ENCODE measurements at regions not wholly inside any gene's neighbourhood (a gene's known extent, or its start where the extent isn't known, plus 50 kb on each side); places are given as distances from the start of the nearest gene placed in this dataset.

- Mint-ChIP-seq H3K27me3 (peaks cover 0 to 1% of the 10 kb centered on the region in 2 donors), H3K4me1 (no peaks in the 10 kb centered on the region), H3K4me3 (no peak overlapping the region), H3K36me3 (no peaks in the 10 kb centered on the region), H3K9me3 (no peaks in the 10 kb centered on the region), H3K27ac (no peak overlapping the region)
- no peak for ATAC-seq (replicated peaks in 1 of 4)
- Histone ChIP-seq H3K4me3 (ENCODE audit: control insufficient read depth in 1 of 2, extremely low read depth in 1 of 2, low read length in 1 of 2) (no peak overlapping the region), H3K9me3 (no peaks in the 10 kb centered on the region), H3K27me3 (replicated peaks in 1 of 2; ENCODE audit: control insufficient read depth in 2 of 2, extremely low read depth in 1 of 2, insufficient read depth in 2 of 2, low read length in 1 of 2) (no peaks in the 10 kb centered on the region), H3K4me1 (ENCODE audit: control insufficient read depth in 1 of 2, extremely low read depth in 1 of 2, insufficient read depth in 2 of 2, low read length in 2 of 2) (no peaks in the 10 kb centered on the region), H3K27ac (ENCODE audit: low read length) (no peak overlapping the region), H3K36me3 (ENCODE audit: control insufficient read depth in 2 of 2, extremely low read depth in 1 of 2, insufficient read depth in 1 of 2, low read length in 1 of 2) (no peaks in the 10 kb centered on the region)
- CTCF ChIA-PET: no interaction called here
- DNase-seq: no peak
- WGBS (ENCODE audit: insufficient coverage): 100% methylated on average over 2 of the region's 5 CpGs
- POLR2A ChIA-PET: no interaction called here
Observed at GRCh38 chr21:35458405-35458804, 409.3 kb upstream of the RUNX1 start.

- no peaks in the 10 kb centered on the region for H3K9me3 ChIP-seq
- Mint-ChIP-seq H3K4me3 (no peak overlapping the region), H3K27ac (no peak overlapping the region), H3K4me1 (no peaks in the 10 kb centered on the region), H3K36me3 (no peaks in the 10 kb centered on the region), H3K27me3 (peaks cover 0 to 3% of the 10 kb centered on the region in 2 donors), H3K9me3 (peaks cover 0 to under 1% (median under 1%) of the 10 kb centered on the region in 3 donors)
- 24% methylated on average over 2 of the region's 8 CpGs for WGBS (ENCODE audit: insufficient coverage)
- no peak overlapping the region for H3K27ac ChIP-seq (ENCODE audit: low read length)
- H3K4me3 ChIP-seq (ENCODE audit: control insufficient read depth in 1 of 2, extremely low read depth in 1 of 2, low read length in 1 of 2): no peak overlapping the region
- no peaks in the 10 kb centered on the region for H3K36me3 ChIP-seq (ENCODE audit: control insufficient read depth in 2 of 2, extremely low read depth in 1 of 2, insufficient read depth in 1 of 2, low read length in 1 of 2)
- POLR2A ChIA-PET: no interaction called here
- no peak for DNase-seq
- CTCF ChIA-PET: no interaction called here
- H3K4me1 ChIP-seq (ENCODE audit: control insufficient read depth in 1 of 2, extremely low read depth in 1 of 2, insufficient read depth in 2 of 2, low read length in 2 of 2): no peaks in the 10 kb centered on the region
- no peak for ATAC-seq (replicated peaks in 1 of 4)
- no peaks in the 10 kb centered on the region for H3K27me3 ChIP-seq (replicated peaks in 1 of 2; ENCODE audit: control insufficient read depth in 2 of 2, extremely low read depth in 1 of 2, insufficient read depth in 2 of 2, low read length in 1 of 2)
Observed at GRCh38 chr21:35457097-35457804, 408.1 kb upstream of the RUNX1 start.

- POLR2A ChIA-PET: no interaction called here
- Mint-ChIP-seq H3K36me3 (peaks cover 3% of the 10 kb centered on the region), H3K9me3 (peaks cover 6 to 11% (median 7%) of the 10 kb centered on the region in 3 donors), H3K4me3 (no peak overlapping the region), H3K27me3 (peaks cover 0 to 4% of the 10 kb centered on the region in 2 donors), H3K4me1 (no peaks in the 10 kb centered on the region), H3K27ac (no peak overlapping the region)
- no peaks in the 10 kb centered on the region for H3K9me3 ChIP-seq
- peaks cover 0 to 3% of the 10 kb centered on the region in 2 experiments for H3K27me3 ChIP-seq (replicated peaks in 1 of 2; ENCODE audit: control insufficient read depth in 2 of 2, extremely low read depth in 1 of 2, insufficient read depth in 2 of 2, low read length in 1 of 2)
- no peaks in the 10 kb centered on the region for H3K4me1 ChIP-seq (ENCODE audit: control insufficient read depth in 1 of 2, extremely low read depth in 1 of 2, insufficient read depth in 2 of 2, low read length in 2 of 2)
- CTCF ChIA-PET: no interaction called here
- ATAC-seq (replicated peaks in 1 of 4): no peak
- H3K27ac ChIP-seq (ENCODE audit: low read length): no peak overlapping the region
- H3K4me3 ChIP-seq (ENCODE audit: control insufficient read depth in 1 of 2, extremely low read depth in 1 of 2, low read length in 1 of 2): no peak overlapping the region
- WGBS (ENCODE audit: insufficient coverage): 100% methylated on average over 1 of the region's 1 CpG
- peaks cover 0 to 3% of the 10 kb centered on the region in 2 donors for H3K36me3 ChIP-seq (ENCODE audit: control insufficient read depth in 2 of 2, extremely low read depth in 1 of 2, insufficient read depth in 1 of 2, low read length in 1 of 2)
- no peak for DNase-seq
Observed at GRCh38 chr21:35451276-35451675, 402.2 kb upstream of the RUNX1 start.

- Histone ChIP-seq H3K27ac (ENCODE audit: low read length) (no peak overlapping the region), H3K9me3 (no peaks in the 10 kb centered on the region), H3K27me3 (replicated peaks in 1 of 2; ENCODE audit: control insufficient read depth in 2 of 2, extremely low read depth in 1 of 2, insufficient read depth in 2 of 2, low read length in 1 of 2) (peaks cover 0 to 3% of the 10 kb centered on the region in 2 experiments), H3K4me3 (ENCODE audit: control insufficient read depth in 1 of 2, extremely low read depth in 1 of 2, low read length in 1 of 2) (no peak overlapping the region), H3K4me1 (ENCODE audit: control insufficient read depth in 1 of 2, extremely low read depth in 1 of 2, insufficient read depth in 2 of 2, low read length in 2 of 2) (no peaks in the 10 kb centered on the region), H3K36me3 (ENCODE audit: control insufficient read depth in 2 of 2, extremely low read depth in 1 of 2, insufficient read depth in 1 of 2, low read length in 1 of 2) (peaks cover 0 to 3% of the 10 kb centered on the region in 2 donors)
- Mint-ChIP-seq H3K4me3 (no peak overlapping the region), H3K36me3 (peaks cover 3% of the 10 kb centered on the region), H3K9me3 (peaks cover 6 to 11% (median 7%) of the 10 kb centered on the region in 3 donors), H3K27ac (no peak overlapping the region), H3K4me1 (no peaks in the 10 kb centered on the region), H3K27me3 (peaks cover 0 to 4% of the 10 kb centered on the region in 2 donors)
- DNase-seq (no peak), ATAC-seq (replicated peaks in 1 of 4) (no peak)
- WGBS (ENCODE audit: insufficient coverage): 100% methylated on average over 1 of the region's 4 CpGs
- CTCF ChIA-PET: no interaction called here
- POLR2A ChIA-PET: no interaction called here
Observed at GRCh38 chr21:35450830-35451229, 401.7 kb upstream of the RUNX1 start.

GRCh38 chr21:35449846-35450245, 400.7 kb upstream of the RUNX1 start:
- no peak for ATAC-seq (replicated peaks in 1 of 4)
- peaks cover 0 to 7% of the 10 kb centered on the region in 2 donors for H3K27me3 Mint-ChIP-seq
- no peak for DNase-seq
- Histone ChIP-seq H3K4me1 (ENCODE audit: control insufficient read depth in 1 of 2, extremely low read depth in 1 of 2, insufficient read depth in 2 of 2, low read length in 2 of 2) (no peaks in the 10 kb centered on the region), H3K27ac (ENCODE audit: low read length) (no peak overlapping the region), H3K4me3 (ENCODE audit: control insufficient read depth in 1 of 2, extremely low read depth in 1 of 2, low read length in 1 of 2) (no peak overlapping the region), H3K9me3 (no peaks in the 10 kb centered on the region), H3K27me3 (replicated peaks in 1 of 2; ENCODE audit: control insufficient read depth in 2 of 2, extremely low read depth in 1 of 2, insufficient read depth in 2 of 2, low read length in 1 of 2) (peaks cover 0 to 3% of the 10 kb centered on the region in 2 experiments), H3K36me3 (ENCODE audit: control insufficient read depth in 2 of 2, extremely low read depth in 1 of 2, insufficient read depth in 1 of 2, low read length in 1 of 2) (peaks cover 0 to 3% of the 10 kb centered on the region in 2 donors)
- peaks cover 3% of the 10 kb centered on the region for H3K36me3 Mint-ChIP-seq
- 88% methylated on average over 10 of the region's 10 CpGs for WGBS (ENCODE audit: insufficient coverage)
- H3K27ac Mint-ChIP-seq: no peak overlapping the region
- no peak overlapping the region for H3K4me3 Mint-ChIP-seq
- peaks cover 6 to 11% (median 7%) of the 10 kb centered on the region in 3 donors for H3K9me3 Mint-ChIP-seq
- CTCF ChIA-PET: no interaction called here
- POLR2A ChIA-PET: no interaction called here
- no peaks in the 10 kb centered on the region for H3K4me1 Mint-ChIP-seq

- H3K27me3 Mint-ChIP-seq: peaks cover 0 to 10% of the 10 kb centered on the region in 2 donors
- no peak overlapping the region for H3K27ac ChIP-seq (ENCODE audit: low read length)
- no peak overlapping the region for H3K4me3 ChIP-seq (ENCODE audit: control insufficient read depth in 1 of 2, extremely low read depth in 1 of 2, low read length in 1 of 2)
- H3K27ac Mint-ChIP-seq: no peak overlapping the region
- no peaks in the 10 kb centered on the region for H3K4me1 ChIP-seq (ENCODE audit: control insufficient read depth in 1 of 2, extremely low read depth in 1 of 2, insufficient read depth in 2 of 2, low read length in 2 of 2)
- ChIA-PET CTCF (no interaction called here), POLR2A (no interaction called here)
- DNase-seq (no peak), ATAC-seq (replicated peaks in 1 of 4) (no peak)
- peaks cover 0 to 3% of the 10 kb centered on the region in 2 experiments for H3K27me3 ChIP-seq (replicated peaks in 1 of 2; ENCODE audit: control insufficient read depth in 2 of 2, extremely low read depth in 1 of 2, insufficient read depth in 2 of 2, low read length in 1 of 2)
- no peaks in the 10 kb centered on the region for H3K4me1 Mint-ChIP-seq
- H3K36me3 Mint-ChIP-seq: peaks cover 3% of the 10 kb centered on the region
- WGBS (ENCODE audit: insufficient coverage): 100% methylated on average over 1 of the region's 3 CpGs
- H3K36me3 ChIP-seq (ENCODE audit: control insufficient read depth in 2 of 2, extremely low read depth in 1 of 2, insufficient read depth in 1 of 2, low read length in 1 of 2): peaks cover 0 to 3% of the 10 kb centered on the region in 2 donors
- H3K4me3 Mint-ChIP-seq: no peak overlapping the region
- H3K9me3 Mint-ChIP-seq: peaks cover 6 to 11% (median 7%) of the 10 kb centered on the region in 3 donors
- no peaks in the 10 kb centered on the region for H3K9me3 ChIP-seq
Observed at GRCh38 chr21:35448876-35449599, 399.9 kb upstream of the RUNX1 start.
